ENCODE measurements at regions not wholly inside any gene's neighbourhood (a gene's known extent, or its start where the extent isn't known, plus 50 kb on each side); places are given as distances from the start of the nearest gene placed in this dataset.

- no peak overlapping the region for H3K4me3 ChIP-seq
- H3K27me3 ChIP-seq, result no peaks in the 10 kb centered on the region
- WGBS, 2 donors, result 68 to 81% methylated on average over 5 of the region's 5 CpGs
- H3K27ac ChIP-seq, result no peak overlapping the region
- no peaks in the 10 kb centered on the region for H3K4me1 ChIP-seq
- no peaks in the 10 kb centered on the region for H3K9me3 ChIP-seq
- no peaks in the 10 kb centered on the region for H3K36me3 ChIP-seq
- no peak for ATAC-seq (ENCODE audit: low FRiP score in 2 of 2)
- no peak for TF ChIP-seq POLR2A (IDR thresholded peaks at IDR 0.05)
- no peak for TF ChIP-seq EP300 (IDR thresholded peaks at IDR 0.05)
- TF ChIP-seq POLR2AphosphoS5 (IDR thresholded peaks at IDR 0.05), result no peak
- no peak for TF ChIP-seq CTCF (IDR thresholded peaks at IDR 0.05)
- no peak for DNase-seq
Measured at GRCh38 chr11:79739591-79739990, 298.8 kb upstream of the TENM4 start.

DNA sequence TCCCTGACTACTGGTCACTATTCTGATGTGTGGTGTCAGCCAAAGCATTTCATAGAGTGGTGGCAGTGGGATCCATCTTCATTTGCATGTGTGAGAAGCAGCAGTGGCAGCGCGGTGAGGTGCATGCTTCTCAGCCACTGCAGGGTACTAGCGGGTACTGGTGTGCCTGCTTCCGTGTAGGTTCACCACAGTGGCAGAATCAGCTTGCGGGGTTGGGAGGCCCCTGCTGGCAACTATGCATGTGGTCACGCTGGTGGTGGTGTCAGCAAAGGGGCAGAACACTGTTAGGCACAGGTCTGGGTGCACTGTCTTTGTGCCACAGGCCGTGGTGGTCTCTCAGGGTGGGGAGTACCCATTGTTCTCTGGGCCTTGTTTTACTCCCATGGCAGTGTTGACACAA, 286.4 kb upstream of the TENM4 start:
- no peaks in the 10 kb centered on the region for H3K36me3 ChIP-seq
- no peaks in the 10 kb centered on the region for H3K27me3 ChIP-seq
- DNase-seq, result no peak
- no peak overlapping the region for H3K27ac ChIP-seq
- H3K4me1 ChIP-seq, result no peaks in the 10 kb centered on the region
- 91 to 100% methylated on average over 1 to 7 of the region's 7 CpGs for WGBS, 2 donors
- TF ChIP-seq POLR2AphosphoS5 (IDR thresholded peaks at IDR 0.05) (no peak), POLR2A (IDR thresholded peaks at IDR 0.05) (no peak), CTCF (IDR thresholded peaks at IDR 0.05) (no peak), EP300 (IDR thresholded peaks at IDR 0.05) (no peak)
- H3K4me3 ChIP-seq, result no peak overlapping the region
- ATAC-seq (ENCODE audit: low FRiP score in 2 of 2), result peak in 1 of 2 donors; percentile 40
- peaks cover 0 to 4% (median 0%) of the 10 kb centered on the region in 4 donors for H3K9me3 ChIP-seq

DNA sequence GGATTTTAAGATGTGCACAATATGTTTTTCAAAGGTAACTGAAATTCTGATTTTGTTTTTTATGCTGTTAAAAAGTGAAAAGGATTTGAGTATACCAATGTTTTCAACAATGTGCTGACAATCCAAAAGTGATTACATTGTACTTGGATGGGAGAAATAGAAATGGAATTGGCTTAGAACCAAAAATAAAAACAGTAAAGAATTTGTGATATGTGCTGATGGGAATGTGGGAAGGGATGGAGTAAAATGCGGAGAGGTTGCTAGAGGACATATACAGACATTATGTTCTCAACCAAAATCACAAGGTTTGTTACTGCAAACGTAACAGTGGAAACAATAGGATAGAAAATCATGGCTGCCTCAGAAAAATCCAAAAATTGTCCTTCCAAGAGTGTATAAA, 279.3 kb upstream of the TENM4 start:
- H3K36me3 ChIP-seq, result no peaks in the 10 kb centered on the region
- no peak for TF ChIP-seq CTCF (IDR thresholded peaks at IDR 0.05)
- no peak for TF ChIP-seq POLR2A (IDR thresholded peaks at IDR 0.05)
- TF ChIP-seq EP300 (IDR thresholded peaks at IDR 0.05), result no peak
- TF ChIP-seq POLR2AphosphoS5 (IDR thresholded peaks at IDR 0.05), result no peak
- H3K9me3 ChIP-seq, result no peaks in the 10 kb centered on the region
- 53 to 57% methylated on average over 2 of the region's 2 CpGs for WGBS, 2 donors
- H3K27ac ChIP-seq, result no peak overlapping the region
- ATAC-seq (ENCODE audit: low FRiP score in 2 of 2), result no peak
- DNase-seq, result no peak
- no peaks in the 10 kb centered on the region for H3K4me1 ChIP-seq
- H3K4me3 ChIP-seq, result no peak overlapping the region
- H3K27me3 ChIP-seq, result no peaks in the 10 kb centered on the region

DNA sequence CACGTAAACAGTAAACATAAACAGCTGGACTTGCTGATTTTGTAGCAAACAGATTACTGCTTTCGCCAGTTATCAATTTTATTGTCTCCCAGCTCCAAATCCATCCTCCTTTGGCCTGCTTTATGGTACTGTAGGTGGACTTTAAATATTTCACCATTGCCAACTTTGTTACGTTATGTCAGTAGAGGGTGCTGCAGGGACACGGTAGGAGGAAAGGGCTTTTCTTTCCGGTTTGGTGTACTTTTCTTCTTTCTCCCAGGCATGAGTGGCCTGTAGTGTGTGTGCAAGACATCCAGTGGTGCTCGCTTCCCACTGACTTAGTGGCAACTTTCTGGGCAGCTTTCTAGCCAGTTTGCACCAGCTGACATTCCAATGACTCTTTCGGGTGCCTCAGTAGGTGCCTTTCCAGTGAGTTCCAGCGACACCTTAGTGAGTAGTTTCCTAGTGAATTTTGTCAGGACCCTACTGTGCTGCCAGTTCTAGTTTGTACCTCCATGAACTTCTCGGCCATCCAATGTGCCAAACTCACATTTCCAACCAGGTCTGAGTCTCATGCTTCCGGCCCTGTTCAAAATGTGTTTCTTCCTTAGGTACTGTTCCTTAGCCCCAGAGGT, 267.6 kb upstream of the TENM4 start:
- DNase-seq (peak in 1 of 2 donors; percentile 23), ATAC-seq (ENCODE audit: low FRiP score in 2 of 2) (peak in 1 of 2 donors; percentile 40)
- TF ChIP-seq EP300 (IDR thresholded peaks at IDR 0.05) (no peak), CTCF (IDR thresholded peaks at IDR 0.05) (peak in 3 of 6 experiments; percentile 41 to 54 (median 42))

GRCh38 chr11:79705648-79706047, 264.8 kb upstream of the TENM4 start:
- Histone ChIP-seq H3K36me3 (no peaks in the 10 kb centered on the region), H3K9me3 (peaks cover 0 to 17% (median 10%) of the 10 kb centered on the region in 4 donors), H3K27ac (no peak overlapping the region), H3K4me3 (no peak overlapping the region), H3K27me3 (no peaks in the 10 kb centered on the region), H3K4me1 (no peaks in the 10 kb centered on the region)
- DNase-seq (no peak), ATAC-seq (ENCODE audit: low FRiP score in 2 of 2) (no peak)
- TF ChIP-seq EP300 (IDR thresholded peaks at IDR 0.05) (no peak), POLR2AphosphoS5 (IDR thresholded peaks at IDR 0.05) (no peak), CTCF (IDR thresholded peaks at IDR 0.05) (no peak), POLR2A (IDR thresholded peaks at IDR 0.05) (no peak)
- 93 to 96% methylated on average over 5 of the region's 5 CpGs for WGBS, 2 donors

More for the DNA sequence above, 267.6 kb upstream of the TENM4 start:
- Histone ChIP-seq H3K27me3 (no peaks in the 10 kb centered on the region), H3K9me3 (peaks cover 0 to 10% (median 4%) of the 10 kb centered on the region in 4 donors), H3K4me1 (no peaks in the 10 kb centered on the region), H3K4me3 (no peak overlapping the region), H3K27ac (no peak overlapping the region), H3K36me3 (no peaks in the 10 kb centered on the region)
- WGBS, 2 donors, result 57 to 64% methylated on average over 10 of the region's 10 CpGs
